GM12873 (cell line): ENCODE measurements at regions not wholly inside any gene's neighbourhood (a gene's known extent, or its start where the extent isn't known, plus 50 kb on each side); places are given as distances from the start of the nearest gene placed in this dataset.

Source experiments
- CTCF ChIP-seq: IDR thresholded peaks from 2 replicates; pipeline ENCODE4 v1.5.1; 2012; ENCODE audit warnings: low read depth, mild to moderate bottlenecking, moderate library complexity, low read length, control low read depth; ENCODE audit not compliant: insufficient read depth; ENCODE audit errors: missing control alignments

GRCh38 chr3:188021502-188022040 is 132.4 kb upstream of the LPP start:
- no peak for TF ChIP-seq CTCF

- no peak for TF ChIP-seq CTCF
These were observed 128.4 kb upstream of the LPP start for GRCh38 chr3:188025555-188025954.

GRCh38 chr3:188026191-188026968 is 127.6 kb upstream of the LPP start:
- TF ChIP-seq CTCF: no peak

GRCh38 chr3:188031121-188031520 is 122.8 kb upstream of the LPP start:
- no peak for TF ChIP-seq CTCF

- no peak for TF ChIP-seq CTCF
These were observed 119.0 kb upstream of the LPP start for GRCh38 chr3:188034989-188035388.

- no peak for TF ChIP-seq CTCF
These were observed 117.4 kb upstream of the LPP start for GRCh38 chr3:188036375-188037194.

- no peak for TF ChIP-seq CTCF
These were observed 116.7 kb upstream of the LPP start for GRCh38 chr3:188037195-188037718.
